ENCODE measurements at regions not wholly inside any gene's neighbourhood (a gene's known extent, or its start where the extent isn't known, plus 50 kb on each side); places are given as distances from the start of the nearest gene placed in this dataset.
A peak's percentile ranks its signal among the peaks of the same experiment; 100 is the strongest.

DNA sequence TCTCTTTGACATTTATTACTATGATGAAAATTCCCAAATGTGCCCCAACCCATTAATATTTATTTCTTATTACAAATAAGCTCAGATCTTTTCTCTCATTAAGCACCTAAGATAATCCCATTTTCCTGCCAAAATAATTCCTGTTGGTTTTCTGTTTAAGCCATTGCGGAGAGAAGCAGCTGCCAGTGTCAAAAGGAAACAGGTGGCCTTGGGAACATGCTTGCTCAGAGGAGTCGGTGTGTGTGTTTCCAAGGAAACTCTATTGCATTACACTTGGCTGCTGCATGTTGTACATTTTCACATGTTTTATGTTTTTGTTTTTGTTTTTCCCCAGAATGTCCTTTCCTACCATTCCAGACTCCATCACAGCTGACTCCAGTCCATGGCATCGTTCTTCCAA lies 56.4 kb downstream of the CD24 start:
- H3K36me3 Mint-ChIP-seq (ENCODE audit: low read depth): peaks cover 2% of the 10 kb centered on the region
- H3K4me3 Mint-ChIP-seq: no peak overlapping the region
- no peak for DNase-seq
- H3K27ac Mint-ChIP-seq: no peak overlapping the region
- ATAC-seq: no peak
- peaks cover 42% of the 10 kb centered on the region for H3K27me3 Mint-ChIP-seq
- no peaks in the 10 kb centered on the region for H3K4me1 Mint-ChIP-seq
- no peaks in the 10 kb centered on the region for H3K9me3 ChIP-seq (ENCODE audit: control insufficient read depth, low read length, poor library complexity, severe bottlenecking)

DNA sequence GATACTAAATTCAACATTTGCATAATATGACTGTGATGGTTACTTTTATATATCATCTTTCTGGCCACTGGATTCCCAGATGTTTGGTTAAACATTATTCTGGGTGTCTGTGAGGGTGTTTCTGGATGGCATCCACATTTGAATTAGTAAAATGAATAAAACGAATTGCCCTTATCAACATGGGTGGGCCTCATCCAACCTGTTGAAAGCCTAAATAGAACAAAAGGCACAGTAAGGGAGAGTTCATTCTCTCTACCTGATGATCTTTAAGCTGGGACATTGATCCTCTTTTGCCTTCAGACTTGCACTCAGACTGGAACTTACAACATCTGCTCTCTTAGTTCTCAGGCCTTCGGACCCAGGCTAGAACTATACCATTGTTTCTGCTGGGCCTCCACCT lies 57.6 kb downstream of the CD24 start:
- peaks cover 2% of the 10 kb centered on the region for H3K36me3 Mint-ChIP-seq (ENCODE audit: low read depth)

GRCh38 chr6:106913676-106914280 lies 60.8 kb downstream of the CD24 start:
- H3K9me3 ChIP-seq (ENCODE audit: control insufficient read depth, low read length, poor library complexity, severe bottlenecking): no peaks in the 10 kb centered on the region
- ATAC-seq (no peak), DNase-seq (no peak)
- Mint-ChIP-seq H3K27ac (no peak overlapping the region), H3K4me3 (no peak overlapping the region), H3K4me1 (no peaks in the 10 kb centered on the region), H3K36me3 (ENCODE audit: low read depth) (no peaks in the 10 kb centered on the region), H3K27me3 (peaks cover 13% of the 10 kb centered on the region)

More for the DNA sequence above, 57.6 kb downstream of the CD24 start:
- DNase-seq (no peak), ATAC-seq (no peak)
- Mint-ChIP-seq H3K27me3 (peaks cover 39% of the 10 kb centered on the region), H3K4me1 (no peaks in the 10 kb centered on the region), H3K27ac (no peak overlapping the region), H3K4me3 (no peak overlapping the region)
- no peaks in the 10 kb centered on the region for H3K9me3 ChIP-seq (ENCODE audit: control insufficient read depth, low read length, poor library complexity, severe bottlenecking)

GRCh38 chr6:106913111-106913510 lies 61.4 kb downstream of the CD24 start:
- Mint-ChIP-seq H3K4me3 (no peak overlapping the region), H3K36me3 (ENCODE audit: low read depth) (no peaks in the 10 kb centered on the region), H3K27me3 (peaks cover 9% of the 10 kb centered on the region), H3K4me1 (no peaks in the 10 kb centered on the region), H3K27ac (no peak overlapping the region)
- no peaks in the 10 kb centered on the region for H3K9me3 ChIP-seq (ENCODE audit: control insufficient read depth, low read length, poor library complexity, severe bottlenecking)
- no peak for DNase-seq
- no peak for ATAC-seq

DNA sequence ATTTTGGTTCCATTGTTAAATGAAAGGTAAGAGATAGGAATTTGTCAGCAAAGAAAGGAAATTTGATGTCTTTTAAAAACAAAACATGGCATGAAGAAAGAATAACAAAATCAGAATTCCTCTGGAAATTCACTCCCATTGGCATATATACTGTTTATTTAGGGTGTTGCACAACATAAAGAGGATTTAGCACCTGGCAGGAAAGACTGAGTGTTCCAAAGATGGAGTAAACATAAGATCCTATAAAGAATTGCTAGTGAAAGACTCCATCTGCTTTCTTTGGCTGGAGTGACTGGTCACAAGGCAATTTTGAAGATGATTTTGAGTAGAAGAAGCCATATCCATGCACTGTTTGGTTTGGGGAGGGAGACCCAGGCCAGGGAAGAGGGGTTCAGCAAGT lies 62.4 kb downstream of the CD24 start:
- no peaks in the 10 kb centered on the region for H3K4me1 Mint-ChIP-seq
- ATAC-seq: no peak

GRCh38 chr6:106910999-106911949 lies 63.3 kb downstream of the CD24 start:
- H3K9me3 ChIP-seq (ENCODE audit: control insufficient read depth, low read length, poor library complexity, severe bottlenecking): no peaks in the 10 kb centered on the region
- no peak for ATAC-seq

More for the DNA sequence above, 62.4 kb downstream of the CD24 start:
- no peaks in the 10 kb centered on the region for H3K9me3 ChIP-seq (ENCODE audit: control insufficient read depth, low read length, poor library complexity, severe bottlenecking)
- peaks cover 8% of the 10 kb centered on the region for H3K27me3 Mint-ChIP-seq
- no peak overlapping the region for H3K4me3 Mint-ChIP-seq
- H3K36me3 Mint-ChIP-seq (ENCODE audit: low read depth): no peaks in the 10 kb centered on the region
- H3K27ac Mint-ChIP-seq: no peak overlapping the region
- DNase-seq: no peak

DNA sequence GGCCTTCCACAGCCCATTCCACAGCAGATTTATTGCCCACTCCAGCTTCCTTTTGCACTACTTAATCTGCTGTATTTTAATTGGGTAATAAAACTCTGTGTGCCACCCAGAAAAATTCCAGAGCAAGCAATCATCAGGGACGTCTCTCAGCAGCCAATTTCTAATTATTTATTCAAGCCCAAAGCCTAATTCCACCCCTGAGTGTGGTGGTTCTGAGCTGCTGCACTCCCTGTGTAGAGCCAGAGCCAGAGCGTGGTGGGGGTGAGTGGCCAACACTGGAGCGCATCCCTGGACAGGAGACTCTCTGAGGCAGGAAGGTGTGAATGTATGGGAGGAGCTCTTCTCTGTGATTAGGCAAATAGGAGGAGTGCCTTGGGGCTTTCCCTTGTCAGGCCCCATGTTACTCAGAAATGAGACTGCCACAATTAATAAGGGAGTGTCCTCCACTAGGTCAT lies 66.1 kb downstream of the CD24 start:
- no peaks in the 10 kb centered on the region for H3K4me1 Mint-ChIP-seq
- H3K4me3 Mint-ChIP-seq: no peak overlapping the region
- no peak overlapping the region for H3K27ac Mint-ChIP-seq
- DNase-seq (no peak), ATAC-seq (no peak)
- H3K36me3 Mint-ChIP-seq (ENCODE audit: low read depth): no peaks in the 10 kb centered on the region
- no peaks in the 10 kb centered on the region for H3K9me3 ChIP-seq (ENCODE audit: control insufficient read depth, low read length, poor library complexity, severe bottlenecking)
- peaks cover 19% of the 10 kb centered on the region for H3K27me3 Mint-ChIP-seq

More at GRCh38 chr6:106910999-106911949, 63.3 kb downstream of the CD24 start:
- H3K36me3 Mint-ChIP-seq (ENCODE audit: low read depth): no peaks in the 10 kb centered on the region
- peaks cover 8% of the 10 kb centered on the region for H3K27me3 Mint-ChIP-seq
- no peaks in the 10 kb centered on the region for H3K4me1 Mint-ChIP-seq
- no peak overlapping the region for H3K4me3 Mint-ChIP-seq
- H3K27ac Mint-ChIP-seq: no peak overlapping the region
- no peak for DNase-seq

DNA sequence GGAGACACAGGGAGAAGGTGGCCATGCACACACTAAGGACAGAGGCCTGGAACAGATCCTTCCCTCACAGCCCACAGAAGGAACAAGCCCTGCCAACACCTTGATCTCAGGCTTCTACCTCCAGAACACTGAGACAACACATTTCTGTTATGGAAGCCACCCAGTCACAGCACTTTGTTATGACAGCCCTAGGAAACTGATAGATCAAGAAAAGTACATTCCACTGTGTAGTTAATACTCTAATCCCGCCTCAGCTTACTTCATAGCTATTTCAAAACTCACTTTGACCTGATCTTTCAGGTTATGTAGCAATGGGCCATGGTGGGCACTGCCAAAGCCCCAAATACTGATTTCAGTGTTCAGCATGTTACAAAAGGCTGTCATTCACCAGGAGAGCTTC lies 66.8 kb downstream of the CD24 start:
- ATAC-seq (no peak), DNase-seq (no peak)
- no peak overlapping the region for H3K4me3 Mint-ChIP-seq
- H3K9me3 ChIP-seq (ENCODE audit: control insufficient read depth, low read length, poor library complexity, severe bottlenecking): no peaks in the 10 kb centered on the region
- peaks cover 23% of the 10 kb centered on the region for H3K27me3 Mint-ChIP-seq
- no peaks in the 10 kb centered on the region for H3K4me1 Mint-ChIP-seq
- no peaks in the 10 kb centered on the region for H3K36me3 Mint-ChIP-seq (ENCODE audit: low read depth)
- H3K27ac Mint-ChIP-seq: no peak overlapping the region

GRCh38 chr6:106906232-106906631 lies 68.3 kb downstream of the CD24 start:
- ATAC-seq (no peak), DNase-seq (no peak)
- Mint-ChIP-seq H3K27me3 (peaks cover 23% of the 10 kb centered on the region), H3K4me1 (no peaks in the 10 kb centered on the region), H3K27ac (no peak overlapping the region), H3K4me3 (no peak overlapping the region), H3K36me3 (ENCODE audit: low read depth) (no peaks in the 10 kb centered on the region)
- H3K9me3 ChIP-seq (ENCODE audit: control insufficient read depth, low read length, poor library complexity, severe bottlenecking): no peaks in the 10 kb centered on the region

DNA sequence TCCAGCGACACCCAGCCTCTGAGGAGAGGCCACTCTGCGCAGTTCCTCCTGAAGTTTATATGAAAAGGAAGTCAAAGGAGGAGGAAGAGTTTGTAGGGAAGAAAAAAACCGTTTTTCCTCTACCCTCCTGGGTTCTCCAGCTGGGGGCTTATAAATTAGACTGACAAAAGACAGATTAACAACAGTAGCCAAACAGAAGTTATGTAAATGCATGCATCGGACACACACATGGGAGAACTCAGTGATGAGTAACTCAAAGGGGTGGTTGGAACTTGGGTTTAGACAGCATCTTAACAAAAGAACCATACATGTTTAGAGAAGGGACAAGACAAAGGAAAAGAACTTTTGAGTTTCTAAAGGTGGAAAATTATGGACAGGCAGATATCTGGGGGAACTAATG lies 71.2 kb downstream of the CD24 start:
- peaks cover 2% of the 10 kb centered on the region for H3K9me3 ChIP-seq (ENCODE audit: control insufficient read depth, low read length, poor library complexity, severe bottlenecking)
- Mint-ChIP-seq H3K4me1 (no peaks in the 10 kb centered on the region), H3K27ac (no peak overlapping the region), H3K36me3 (ENCODE audit: low read depth) (no peaks in the 10 kb centered on the region), H3K27me3 (peaks cover 22% of the 10 kb centered on the region), H3K4me3 (no peak overlapping the region)
- ATAC-seq: no peak
- no peak for DNase-seq

DNA sequence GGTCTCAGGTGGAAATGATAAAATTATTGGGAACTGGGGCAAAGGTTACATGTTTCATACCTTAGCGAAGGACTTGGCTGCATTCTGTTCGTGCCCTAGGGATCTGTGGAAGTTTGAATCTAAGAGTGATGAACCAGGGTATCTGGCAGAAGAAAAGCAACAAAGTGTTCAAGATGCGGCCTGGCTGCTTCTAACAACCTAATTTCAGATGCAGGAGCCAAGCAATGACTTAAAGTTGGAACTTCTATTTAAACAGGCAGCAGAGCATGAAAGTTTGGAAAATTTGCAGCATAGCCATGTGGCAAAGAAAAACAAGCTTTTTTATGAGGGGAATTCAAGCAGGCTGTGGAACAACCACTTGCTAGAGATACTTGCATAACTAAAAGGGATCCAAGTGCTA lies 73.5 kb downstream of the CD24 start:
- no peaks in the 10 kb centered on the region for H3K36me3 Mint-ChIP-seq (ENCODE audit: low read depth)
- H3K4me1 Mint-ChIP-seq: no peaks in the 10 kb centered on the region
- DNase-seq: no peak
- peaks cover 15% of the 10 kb centered on the region for H3K27me3 Mint-ChIP-seq
- no peak overlapping the region for H3K27ac Mint-ChIP-seq
- ATAC-seq: no peak
- no peak overlapping the region for H3K4me3 Mint-ChIP-seq
- H3K9me3 ChIP-seq (ENCODE audit: control insufficient read depth, low read length, poor library complexity, severe bottlenecking): peaks cover 2% of the 10 kb centered on the region

GRCh38 chr6:106899697-106900096 lies 74.8 kb downstream of the CD24 start:
- H3K9me3 ChIP-seq (ENCODE audit: control insufficient read depth, low read length, poor library complexity, severe bottlenecking): peaks cover 2% of the 10 kb centered on the region
- ATAC-seq: no peak
- Mint-ChIP-seq H3K36me3 (ENCODE audit: low read depth) (no peaks in the 10 kb centered on the region), H3K4me1 (no peaks in the 10 kb centered on the region), H3K27me3 (peaks cover 22% of the 10 kb centered on the region), H3K4me3 (peak overlapping the region; percentile 25), H3K27ac (no peak overlapping the region)
- DNase-seq: no peak

DNA sequence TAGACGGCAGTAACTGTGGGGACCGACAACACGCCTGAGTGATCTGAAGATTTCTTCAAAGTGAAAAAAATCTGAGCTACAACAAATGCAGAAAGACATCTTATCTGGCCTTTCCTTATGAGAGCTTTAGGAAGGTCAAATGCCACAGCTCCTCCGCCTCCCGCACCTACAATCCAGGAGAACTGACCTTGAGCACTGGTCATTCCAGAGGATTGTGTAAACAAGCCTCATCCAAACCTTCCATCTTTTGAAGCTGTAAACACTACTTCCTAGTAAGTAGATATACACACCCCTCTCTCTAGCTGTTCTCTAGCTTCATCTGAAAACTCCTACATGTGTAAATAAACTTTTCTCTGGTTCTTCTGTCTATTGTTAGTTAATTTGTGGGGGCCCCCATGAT lies 76.9 kb downstream of the CD24 start:
- H3K4me3 Mint-ChIP-seq: no peak overlapping the region
- H3K27ac Mint-ChIP-seq: no peak overlapping the region
- H3K36me3 Mint-ChIP-seq (ENCODE audit: low read depth): no peaks in the 10 kb centered on the region
- peaks cover 20% of the 10 kb centered on the region for H3K27me3 Mint-ChIP-seq
- ATAC-seq (no peak), DNase-seq (no peak)
- H3K9me3 ChIP-seq (ENCODE audit: control insufficient read depth, low read length, poor library complexity, severe bottlenecking): peaks cover 2% of the 10 kb centered on the region
- H3K4me1 Mint-ChIP-seq: no peaks in the 10 kb centered on the region

DNA sequence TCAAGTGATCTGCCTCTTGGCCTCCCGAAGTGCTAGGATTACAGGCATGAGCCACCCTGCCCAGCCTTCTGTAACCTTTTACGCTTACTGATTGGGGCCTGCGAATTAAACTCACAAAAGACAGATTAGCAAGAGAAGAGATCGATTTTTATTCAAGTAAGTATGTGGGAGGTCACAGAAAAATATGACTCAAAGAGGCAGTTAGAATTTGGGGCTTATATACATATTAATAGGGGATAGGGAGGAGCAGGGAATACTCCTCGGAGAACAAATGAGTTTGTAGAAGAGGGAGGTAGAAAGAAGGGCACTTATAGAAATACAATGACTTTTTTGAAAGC lies 78.9 kb downstream of the CD24 start:
- Mint-ChIP-seq H3K4me1 (no peaks in the 10 kb centered on the region), H3K4me3 (no peak overlapping the region), H3K36me3 (ENCODE audit: low read depth) (no peaks in the 10 kb centered on the region), H3K27me3 (peaks cover 31% of the 10 kb centered on the region), H3K27ac (no peak overlapping the region)
- no peaks in the 10 kb centered on the region for H3K9me3 ChIP-seq (ENCODE audit: control insufficient read depth, low read length, poor library complexity, severe bottlenecking)
- ATAC-seq (no peak), DNase-seq (no peak)

Data from T-helper 17 cell (primary cell).